Neural cell (in vitro differentiated cells): ENCODE measurements at regions not wholly inside any gene's neighbourhood (a gene's known extent, or its start where the extent isn't known, plus 50 kb on each side); places are given as distances from the start of the nearest gene placed in this dataset.

ENCODE experiments used
- H2AFZ ChIP-seq: fragments of 200-600, 300-800 bp; sonication (generic), shearing (Covaris generic); 2 replicates; pipeline ENCODE4 v1.6.0; 2014; ENCODE audit warnings: low read depth, mild to moderate bottlenecking, antibody characterized with exemption, low read length, moderate library complexity
- H3F3A ChIP-seq: fragments of 200-600 bp; shearing (Covaris generic); 2 replicates; pipeline ENCODE4 v1.6.1; 2016; ENCODE audit warnings: mild to moderate bottlenecking, moderate library complexity, mixed read lengths, antibody characterized with exemption, low read length; ENCODE audit not compliant: insufficient read depth, poor library complexity, severe bottlenecking
- H3K27ac ChIP-seq: fragments of 200-600, 300-800 bp; sonication (generic), shearing (Covaris generic); 2 replicates; pipeline ENCODE4 v1.5.1; 2014; ENCODE audit warnings: mild to moderate bottlenecking, low read length, moderate library complexity
- H3K27me3 ChIP-seq: fragments of 300-800, 200-600 bp; sonication (generic), shearing (Covaris generic); 2 replicates; pipeline ENCODE4 v1.6.0; 2014; ENCODE audit warnings: mild to moderate bottlenecking, low read depth, low read length, moderate library complexity; ENCODE audit not compliant: insufficient read depth
- H3K36me3 ChIP-seq: fragments of 300-800, 200-600 bp; sonication (generic), shearing (Covaris generic); 2 replicates; pipeline ENCODE4 v1.5.1; 2014; ENCODE audit warnings: mild to moderate bottlenecking, antibody characterized with exemption, low read length, moderate library complexity; ENCODE audit not compliant: insufficient read depth
- H3K4me2 ChIP-seq: fragments of 300-800, 200-600 bp; sonication (generic), shearing (Covaris generic); 2 replicates; pipeline ENCODE4 v1.6.0; 2014; ENCODE audit warnings: mild to moderate bottlenecking, low read length
- H3K4me3 ChIP-seq: fragments of 300-800, 200-600 bp; sonication (generic), shearing (Covaris generic); 2 replicates; pipeline ENCODE4 v1.5.1; 2014; ENCODE audit warnings: mild to moderate bottlenecking, low read length, moderate library complexity
- H3K79me2 ChIP-seq: fragments of 200-600 bp; shearing (Covaris generic); replicated peaks from 2 replicates; pipeline ENCODE4 v1.6.0; 2014; ENCODE audit warnings: mild to moderate bottlenecking, low read length, moderate library complexity; ENCODE audit not compliant: insufficient read depth
- H3K9ac ChIP-seq: fragments of 300-800, 200-600 bp; sonication (generic), shearing (Covaris generic); 2 replicates; pipeline ENCODE4 v1.6.1; 2016; ENCODE audit warnings: mild to moderate bottlenecking, low read length, mixed read lengths
- H3K9me2 ChIP-seq: fragments of 200-600 bp; shearing (Covaris generic); 2 replicates; pipeline ENCODE4 v1.6.1; 2016; ENCODE audit warnings: mild to moderate bottlenecking, low read length, mixed read lengths; ENCODE audit not compliant: insufficient read depth
- H3K9me3 ChIP-seq: fragments of 200-600, 300-800 bp; sonication (generic), shearing (Covaris generic); 2 replicates; pipeline ENCODE4 v1.6.1; 2016; ENCODE audit warnings: mild to moderate bottlenecking, mixed run types, low read length, moderate library complexity, mixed read lengths
- H4K20me1 ChIP-seq: fragments of 200-600 bp; shearing (Covaris generic); 2 replicates; pipeline ENCODE4 v1.6.1; 2016; ENCODE audit warnings: mild to moderate bottlenecking, mixed run types; ENCODE audit not compliant: insufficient read depth
- EP300 ChIP-seq: fragments of 450-650 bp; conservative IDR thresholded peaks from 2 replicates; pipeline ENCODE4 v1.6.1; 2014; ENCODE audit warnings: antibody characterized with exemption, mild to moderate bottlenecking, moderate library complexity; ENCODE audit not compliant: poor library complexity, severe bottlenecking
- EZH2 ChIP-seq: fragments of 200-600, 300-800 bp; shearing (Covaris generic), sonication (generic); IDR thresholded peaks from 2 replicates; pipeline ENCODE4 v1.6.1; 2014; ENCODE audit warnings: antibody characterized with exemption, low read length, borderline replicate concordance, mild to moderate bottlenecking; ENCODE audit not compliant: insufficient read depth, poor library complexity, severe bottlenecking
- MXI1 ChIP-seq: fragments of 450-650 bp; conservative IDR thresholded peaks from 2 replicates; pipeline ENCODE4 v1.6.1; 2014; ENCODE audit warnings: antibody characterized with exemption, mild to moderate bottlenecking; ENCODE audit not compliant: poor library complexity, severe bottlenecking
- POLR2AphosphoS5 ChIP-seq: IDR thresholded peaks from 2 replicates; pipeline ENCODE4 v1.6.1; 2012
- RAD21 ChIP-seq: fragments of 450-650 bp; conservative IDR thresholded peaks from 2 replicates; pipeline ENCODE4 v1.6.1; 2014; ENCODE audit warnings: antibody characterized with exemption, mild to moderate bottlenecking, moderate library complexity
- SMC3 ChIP-seq: fragments of 450-650 bp; conservative IDR thresholded peaks from 2 replicates; pipeline ENCODE4 v1.6.1; 2014; ENCODE audit warnings: antibody characterized with exemption, mild to moderate bottlenecking, moderate library complexity; ENCODE audit not compliant: poor library complexity
- TAF1 ChIP-seq: IDR thresholded peaks from 2 replicates; pipeline ENCODE4 v1.6.1; 2012; ENCODE audit warnings: low read depth
- TF ChIP-seq, protein P1 (sequence below): IDR thresholded peaks from 2 replicates; pipeline ENCODE4 v1.6.1; 2012; ENCODE audit warnings: borderline replicate concordance
- TF ChIP-seq, protein P2 (sequence below): fragments of 450-650 bp; IDR thresholded peaks from 2 replicates; pipeline ENCODE4 v1.5.1; 2014; ENCODE audit warnings: antibody characterized with exemption, mild to moderate bottlenecking, moderate library complexity; ENCODE audit not compliant: poor library complexity, severe bottlenecking

DNA sequence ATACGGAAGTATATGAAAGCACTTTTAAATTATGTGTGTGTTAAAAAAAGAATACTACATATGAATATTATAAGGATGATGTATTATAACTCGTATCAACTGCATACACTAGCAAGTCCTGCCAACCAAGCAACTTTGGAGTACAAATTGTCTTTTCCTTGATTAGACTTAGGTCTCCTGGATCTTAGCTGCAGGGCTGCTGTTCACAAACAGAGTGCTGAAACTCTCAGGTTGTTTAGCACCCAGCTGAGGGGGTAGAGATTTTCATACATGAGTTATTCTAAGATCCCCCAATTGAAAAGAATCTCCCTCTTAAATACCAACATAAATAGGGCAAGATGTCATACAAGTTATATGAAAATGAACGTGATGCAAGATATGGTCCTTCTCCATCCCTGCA is 149.8 kb upstream of the TNC start:
- no peak overlapping the region for H2AFZ ChIP-seq
- H4K20me1 ChIP-seq, result no peaks in the 10 kb centered on the region
- H3K4me3 ChIP-seq, result no peak overlapping the region
- no peaks in the 10 kb centered on the region for H3K9me3 ChIP-seq
- no peaks in the 10 kb centered on the region for H3K36me3 ChIP-seq
- H3K9ac ChIP-seq, result no peak overlapping the region
- TF ChIP-seq, protein P1, sequence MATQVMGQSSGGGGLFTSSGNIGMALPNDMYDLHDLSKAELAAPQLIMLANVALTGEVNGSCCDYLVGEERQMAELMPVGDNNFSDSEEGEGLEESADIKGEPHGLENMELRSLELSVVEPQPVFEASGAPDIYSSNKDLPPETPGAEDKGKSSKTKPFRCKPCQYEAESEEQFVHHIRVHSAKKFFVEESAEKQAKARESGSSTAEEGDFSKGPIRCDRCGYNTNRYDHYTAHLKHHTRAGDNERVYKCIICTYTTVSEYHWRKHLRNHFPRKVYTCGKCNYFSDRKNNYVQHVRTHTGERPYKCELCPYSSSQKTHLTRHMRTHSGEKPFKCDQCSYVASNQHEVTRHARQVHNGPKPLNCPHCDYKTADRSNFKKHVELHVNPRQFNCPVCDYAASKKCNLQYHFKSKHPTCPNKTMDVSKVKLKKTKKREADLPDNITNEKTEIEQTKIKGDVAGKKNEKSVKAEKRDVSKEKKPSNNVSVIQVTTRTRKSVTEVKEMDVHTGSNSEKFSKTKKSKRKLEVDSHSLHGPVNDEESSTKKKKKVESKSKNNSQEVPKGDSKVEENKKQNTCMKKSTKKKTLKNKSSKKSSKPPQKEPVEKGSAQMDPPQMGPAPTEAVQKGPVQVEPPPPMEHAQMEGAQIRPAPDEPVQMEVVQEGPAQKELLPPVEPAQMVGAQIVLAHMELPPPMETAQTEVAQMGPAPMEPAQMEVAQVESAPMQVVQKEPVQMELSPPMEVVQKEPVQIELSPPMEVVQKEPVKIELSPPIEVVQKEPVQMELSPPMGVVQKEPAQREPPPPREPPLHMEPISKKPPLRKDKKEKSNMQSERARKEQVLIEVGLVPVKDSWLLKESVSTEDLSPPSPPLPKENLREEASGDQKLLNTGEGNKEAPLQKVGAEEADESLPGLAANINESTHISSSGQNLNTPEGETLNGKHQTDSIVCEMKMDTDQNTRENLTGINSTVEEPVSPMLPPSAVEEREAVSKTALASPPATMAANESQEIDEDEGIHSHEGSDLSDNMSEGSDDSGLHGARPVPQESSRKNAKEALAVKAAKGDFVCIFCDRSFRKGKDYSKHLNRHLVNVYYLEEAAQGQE, result no peak
- no peak for TF ChIP-seq RAD21
- no peak for TF ChIP-seq EP300
- no peak for TF ChIP-seq MXI1
- TF ChIP-seq, protein P2, sequence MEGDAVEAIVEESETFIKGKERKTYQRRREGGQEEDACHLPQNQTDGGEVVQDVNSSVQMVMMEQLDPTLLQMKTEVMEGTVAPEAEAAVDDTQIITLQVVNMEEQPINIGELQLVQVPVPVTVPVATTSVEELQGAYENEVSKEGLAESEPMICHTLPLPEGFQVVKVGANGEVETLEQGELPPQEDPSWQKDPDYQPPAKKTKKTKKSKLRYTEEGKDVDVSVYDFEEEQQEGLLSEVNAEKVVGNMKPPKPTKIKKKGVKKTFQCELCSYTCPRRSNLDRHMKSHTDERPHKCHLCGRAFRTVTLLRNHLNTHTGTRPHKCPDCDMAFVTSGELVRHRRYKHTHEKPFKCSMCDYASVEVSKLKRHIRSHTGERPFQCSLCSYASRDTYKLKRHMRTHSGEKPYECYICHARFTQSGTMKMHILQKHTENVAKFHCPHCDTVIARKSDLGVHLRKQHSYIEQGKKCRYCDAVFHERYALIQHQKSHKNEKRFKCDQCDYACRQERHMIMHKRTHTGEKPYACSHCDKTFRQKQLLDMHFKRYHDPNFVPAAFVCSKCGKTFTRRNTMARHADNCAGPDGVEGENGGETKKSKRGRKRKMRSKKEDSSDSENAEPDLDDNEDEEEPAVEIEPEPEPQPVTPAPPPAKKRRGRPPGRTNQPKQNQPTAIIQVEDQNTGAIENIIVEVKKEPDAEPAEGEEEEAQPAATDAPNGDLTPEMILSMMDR, result no peak
- TF ChIP-seq POLR2AphosphoS5, result no peak
- no peak for TF ChIP-seq EZH2
- no peak for TF ChIP-seq TAF1
- TF ChIP-seq SMC3, result no peak
- H3K9me2 ChIP-seq, result no peaks in the 10 kb centered on the region
- H3K79me2 ChIP-seq, result no peaks in the 10 kb centered on the region
- no peaks in the 10 kb centered on the region for H3F3A ChIP-seq
- no peak overlapping the region for H3K27ac ChIP-seq
- H3K4me2 ChIP-seq, result no peak overlapping the region
- H3K27me3 ChIP-seq, result no peaks in the 10 kb centered on the region

DNA sequence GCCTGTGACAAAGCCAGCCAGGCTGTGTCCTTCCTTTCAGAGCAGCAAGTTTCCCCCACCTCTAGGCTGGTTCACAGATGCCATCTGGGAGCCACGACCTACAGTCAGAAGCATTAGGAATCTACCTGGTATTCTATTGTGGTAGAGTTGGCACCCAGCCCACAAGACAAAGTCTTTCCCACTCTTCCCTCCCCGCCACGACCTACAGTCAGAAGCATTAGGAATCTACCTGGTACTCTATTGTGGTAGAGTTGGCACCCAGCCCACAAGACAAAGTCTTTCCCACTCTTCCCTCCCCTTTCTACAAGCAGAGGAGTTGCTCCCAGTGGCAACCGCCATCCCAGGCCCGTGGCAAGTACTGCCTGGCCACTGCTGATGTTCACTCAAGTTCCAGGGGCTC is 157.8 kb upstream of the TNC start:
- Histone ChIP-seq H3K27me3 (no peaks in the 10 kb centered on the region), H3K9ac (no peak overlapping the region), H2AFZ (no peak overlapping the region), H3K9me3 (no peaks in the 10 kb centered on the region), H3K36me3 (no peaks in the 10 kb centered on the region), H3F3A (no peaks in the 10 kb centered on the region), H3K9me2 (no peaks in the 10 kb centered on the region), H3K4me3 (no peak overlapping the region), H3K79me2 (no peaks in the 10 kb centered on the region), H3K27ac (no peak overlapping the region), H4K20me1 (no peaks in the 10 kb centered on the region), H3K4me2 (no peak overlapping the region)
- TF ChIP-seq, protein P1, result no peak
